ENCODE measurements at regions not wholly inside any gene's neighbourhood (a gene's known extent, or its start where the extent isn't known, plus 50 kb on each side); places are given as distances from the start of the nearest gene placed in this dataset.

DNA sequence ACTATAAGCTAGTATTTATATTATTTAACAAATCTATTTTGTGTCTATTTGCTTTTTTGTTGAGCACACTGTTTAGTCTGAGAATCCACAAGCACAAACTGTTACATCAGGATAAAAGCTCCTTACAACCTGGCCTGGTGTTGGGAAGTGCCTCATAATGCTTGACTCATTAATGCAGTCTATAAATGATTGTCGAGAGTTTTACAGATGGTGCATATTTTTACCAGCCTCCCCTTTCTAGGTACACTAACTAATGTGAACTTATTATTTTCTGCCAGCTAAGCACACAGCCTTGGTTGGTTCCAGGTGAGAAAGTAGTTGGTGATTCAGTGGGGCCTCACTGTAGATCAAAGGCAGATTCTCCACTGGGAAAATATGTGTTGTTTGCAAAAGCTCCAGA, 151.0 kb upstream of the ADAMTS16 start:
- no peaks in the 10 kb centered on the region for H3K36me3 ChIP-seq
- WGBS, 2 donors (ENCODE audit: low coverage in 1 of 2), result 67 to 100% methylated on average over 1 of the region's 1 CpG
- no peaks in the 10 kb centered on the region for H3K9me3 ChIP-seq
- no peak for ATAC-seq
- H3K4me3 ChIP-seq, result no peak overlapping the region
- TF ChIP-seq EP300 (IDR thresholded peaks at IDR 0.05) (no peak), POLR2AphosphoS5 (IDR thresholded peaks at IDR 0.05) (no peak), POLR2A (IDR thresholded peaks at IDR 0.05) (no peak)
- TF ChIP-seq, protein P1, sequence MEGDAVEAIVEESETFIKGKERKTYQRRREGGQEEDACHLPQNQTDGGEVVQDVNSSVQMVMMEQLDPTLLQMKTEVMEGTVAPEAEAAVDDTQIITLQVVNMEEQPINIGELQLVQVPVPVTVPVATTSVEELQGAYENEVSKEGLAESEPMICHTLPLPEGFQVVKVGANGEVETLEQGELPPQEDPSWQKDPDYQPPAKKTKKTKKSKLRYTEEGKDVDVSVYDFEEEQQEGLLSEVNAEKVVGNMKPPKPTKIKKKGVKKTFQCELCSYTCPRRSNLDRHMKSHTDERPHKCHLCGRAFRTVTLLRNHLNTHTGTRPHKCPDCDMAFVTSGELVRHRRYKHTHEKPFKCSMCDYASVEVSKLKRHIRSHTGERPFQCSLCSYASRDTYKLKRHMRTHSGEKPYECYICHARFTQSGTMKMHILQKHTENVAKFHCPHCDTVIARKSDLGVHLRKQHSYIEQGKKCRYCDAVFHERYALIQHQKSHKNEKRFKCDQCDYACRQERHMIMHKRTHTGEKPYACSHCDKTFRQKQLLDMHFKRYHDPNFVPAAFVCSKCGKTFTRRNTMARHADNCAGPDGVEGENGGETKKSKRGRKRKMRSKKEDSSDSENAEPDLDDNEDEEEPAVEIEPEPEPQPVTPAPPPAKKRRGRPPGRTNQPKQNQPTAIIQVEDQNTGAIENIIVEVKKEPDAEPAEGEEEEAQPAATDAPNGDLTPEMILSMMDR (IDR thresholded peaks at IDR 0.05), result no peak
- H3K27ac ChIP-seq, result no peak overlapping the region
- H3K4me1 ChIP-seq, result no peaks in the 10 kb centered on the region
- H3K27me3 ChIP-seq, result no peaks in the 10 kb centered on the region

DNA sequence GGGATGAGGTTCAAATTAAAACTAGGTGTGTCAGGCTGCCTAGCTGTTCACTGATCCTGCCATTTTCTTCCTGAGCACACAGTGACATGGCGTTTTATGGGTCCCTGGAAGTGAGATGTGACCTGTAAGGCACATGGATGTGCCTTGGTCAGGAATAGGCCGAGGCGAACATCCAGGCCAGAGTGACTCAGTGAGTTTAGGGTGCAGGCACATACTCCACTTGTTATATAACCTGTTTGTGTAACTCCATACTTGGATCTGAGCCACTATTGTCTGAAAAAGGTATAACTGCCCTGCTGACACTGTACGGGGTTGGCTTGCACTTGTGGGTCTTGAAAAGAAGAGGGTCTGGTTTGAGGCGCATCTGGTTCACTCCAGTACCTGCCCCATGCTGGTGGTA, 150.1 kb upstream of the ADAMTS16 start:
- Histone ChIP-seq H3K4me1 (no peaks in the 10 kb centered on the region), H3K9me3 (no peaks in the 10 kb centered on the region), H3K36me3 (no peaks in the 10 kb centered on the region), H3K4me3 (no peak overlapping the region), H3K27me3 (no peaks in the 10 kb centered on the region), H3K27ac (no peak overlapping the region)
- no peak for TF ChIP-seq EP300 (IDR thresholded peaks at IDR 0.05)
- no peak for TF ChIP-seq POLR2A (IDR thresholded peaks at IDR 0.05)
- TF ChIP-seq, protein P1 (IDR thresholded peaks at IDR 0.05), result no peak
- no peak for TF ChIP-seq POLR2AphosphoS5 (IDR thresholded peaks at IDR 0.05)
- no peak for ATAC-seq
- WGBS, 2 donors (ENCODE audit: low coverage in 1 of 2), result 84 to 88% methylated on average over 5 of the region's 5 CpGs

GRCh38 chr5:4990462-4990861, 149.7 kb upstream of the ADAMTS16 start:
- no peak for ATAC-seq
- H3K9me3 ChIP-seq, result no peaks in the 10 kb centered on the region
- no peak for TF ChIP-seq POLR2AphosphoS5 (IDR thresholded peaks at IDR 0.05)
- TF ChIP-seq POLR2A (IDR thresholded peaks at IDR 0.05), result no peak
- no peak for TF ChIP-seq EP300 (IDR thresholded peaks at IDR 0.05)
- TF ChIP-seq, protein P1 (IDR thresholded peaks at IDR 0.05), result no peak
- H3K36me3 ChIP-seq, result no peaks in the 10 kb centered on the region
- WGBS, 2 donors (ENCODE audit: low coverage in 1 of 2), result 44 to 46% methylated on average over 4 of the region's 4 CpGs
- H3K4me1 ChIP-seq, result no peaks in the 10 kb centered on the region
- H3K27me3 ChIP-seq, result no peaks in the 10 kb centered on the region
- no peak overlapping the region for H3K27ac ChIP-seq
- no peak overlapping the region for H3K4me3 ChIP-seq

- WGBS, 2 donors (ENCODE audit: low coverage in 1 of 2), result 83% methylated on average over 1 of the region's 1 CpG; no CpG with 5 or more reads in 1 of the 2 donors
- TF ChIP-seq POLR2AphosphoS5 (IDR thresholded peaks at IDR 0.05), result no peak
- TF ChIP-seq, protein P1 (IDR thresholded peaks at IDR 0.05), result no peak
- TF ChIP-seq POLR2A (IDR thresholded peaks at IDR 0.05), result no peak
- TF ChIP-seq EP300 (IDR thresholded peaks at IDR 0.05), result no peak
- ATAC-seq, result no peak
- no peaks in the 10 kb centered on the region for H3K4me1 ChIP-seq
- no peaks in the 10 kb centered on the region for H3K36me3 ChIP-seq
- no peak overlapping the region for H3K4me3 ChIP-seq
- no peak overlapping the region for H3K27ac ChIP-seq
- no peaks in the 10 kb centered on the region for H3K27me3 ChIP-seq
- H3K9me3 ChIP-seq, result no peaks in the 10 kb centered on the region
These were observed 148.2 kb upstream of the ADAMTS16 start for GRCh38 chr5:4991925-4992324.

GRCh38 chr5:4995014-4995413, 145.1 kb upstream of the ADAMTS16 start:
- no peaks in the 10 kb centered on the region for H3K9me3 ChIP-seq
- no peak overlapping the region for H3K4me3 ChIP-seq
- H3K27me3 ChIP-seq, result peaks cover 5% of the 10 kb centered on the region
- H3K4me1 ChIP-seq, result no peaks in the 10 kb centered on the region
- WGBS, 2 donors (ENCODE audit: low coverage in 1 of 2), result 68 to 79% methylated on average over 4 of the region's 4 CpGs
- no peak overlapping the region for H3K27ac ChIP-seq
- no peaks in the 10 kb centered on the region for H3K36me3 ChIP-seq
- ATAC-seq, result no peak
- TF ChIP-seq POLR2A (IDR thresholded peaks at IDR 0.05) (no peak), POLR2AphosphoS5 (IDR thresholded peaks at IDR 0.05) (no peak), EP300 (IDR thresholded peaks at IDR 0.05) (no peak)
- TF ChIP-seq, protein P1 (IDR thresholded peaks at IDR 0.05), result no peak
